ENCODE measurements at regions not wholly inside any gene's neighbourhood (a gene's known extent, or its start where the extent isn't known, plus 50 kb on each side); places are given as distances from the start of the nearest gene placed in this dataset.
"Not testable (repeated sequence)": the region's sequence is repeated elsewhere in the genome, so short reads cannot be mapped to it uniquely, and the experiment has no call there.

- Histone ChIP-seq H3K4me3 (no peak overlapping the region), H3K36me3 (no peaks in the 10 kb centered on the region), H3K27me3 (no peaks in the 10 kb centered on the region), H3K4me1 (no peaks in the 10 kb centered on the region), H3K9me3 (no peaks in the 10 kb centered on the region), H3K27ac (no peak overlapping the region)
- 88 to 91% methylated on average over 3 of the region's 3 CpGs for WGBS, 2 donors
- no peak for DNase-seq
- TF ChIP-seq EP300 (IDR thresholded peaks at IDR 0.05) (no peak), POLR2AphosphoS5 (IDR thresholded peaks at IDR 0.05) (no peak), POLR2A (IDR thresholded peaks at IDR 0.05) (no peak), CTCF (IDR thresholded peaks at IDR 0.05) (no peak)
- no peak for ATAC-seq (ENCODE audit: low FRiP score in 2 of 2)
Measured at GRCh38 chr11:116328851-116329250, 443.9 kb downstream of the BUD13 start.

DNA sequence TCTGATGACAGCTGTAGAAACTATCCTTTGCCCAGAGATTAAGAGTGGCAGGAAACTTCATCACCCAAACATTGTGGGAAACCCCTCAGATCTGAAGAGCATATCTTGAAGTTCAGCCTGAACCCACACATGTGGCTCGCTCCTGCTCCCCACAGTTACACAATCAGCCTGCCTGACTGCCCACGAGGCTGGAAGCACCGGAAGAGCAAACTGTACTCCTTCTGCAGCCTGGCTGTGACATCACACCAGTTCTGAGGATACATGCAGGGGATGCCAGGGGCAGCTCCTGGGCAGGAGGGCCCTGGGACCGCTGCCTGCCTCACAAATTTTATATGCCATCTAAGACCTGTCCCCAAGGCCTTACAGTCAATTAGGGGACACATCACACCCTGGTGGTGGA lies 444.4 kb downstream of the BUD13 start:
- ATAC-seq (ENCODE audit: low FRiP score in 2 of 2) (no peak), DNase-seq (no peak)
- Histone ChIP-seq H3K27me3 (no peaks in the 10 kb centered on the region), H3K4me1 (no peaks in the 10 kb centered on the region), H3K36me3 (no peaks in the 10 kb centered on the region), H3K27ac (no peak overlapping the region), H3K4me3 (no peak overlapping the region), H3K9me3 (no peaks in the 10 kb centered on the region)
- no peak for TF ChIP-seq POLR2A (IDR thresholded peaks at IDR 0.05)
- no peak for TF ChIP-seq POLR2AphosphoS5 (IDR thresholded peaks at IDR 0.05)
- no peak for TF ChIP-seq EP300 (IDR thresholded peaks at IDR 0.05)
- TF ChIP-seq CTCF (IDR thresholded peaks at IDR 0.05): no peak
- 71 to 79% methylated on average over 4 of the region's 4 CpGs for WGBS, 2 donors

DNA sequence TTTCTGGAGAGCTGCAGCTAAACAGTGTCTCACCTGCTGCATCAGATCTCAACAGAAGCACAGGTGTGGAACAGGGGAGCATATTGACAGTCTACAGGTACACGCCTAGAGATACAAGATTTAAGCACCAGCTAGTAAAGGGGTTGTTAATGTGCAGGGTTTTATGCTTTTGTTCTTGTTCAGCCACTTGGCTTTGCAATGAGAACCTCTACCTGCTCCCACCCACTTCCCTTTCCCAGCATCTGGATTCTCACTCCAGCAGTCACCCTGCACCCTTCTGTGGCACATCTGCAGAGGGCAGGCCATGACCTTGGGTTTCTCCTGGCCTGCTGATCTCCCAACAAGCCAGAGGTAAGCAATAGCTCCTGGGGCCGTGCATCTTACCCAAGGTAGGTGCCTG lies 446.6 kb downstream of the BUD13 start:
- no peak for TF ChIP-seq POLR2A (IDR thresholded peaks at IDR 0.05)
- no peak for TF ChIP-seq POLR2AphosphoS5 (IDR thresholded peaks at IDR 0.05)
- no peak for TF ChIP-seq EP300 (IDR thresholded peaks at IDR 0.05)
- TF ChIP-seq CTCF (IDR thresholded peaks at IDR 0.05): no peak
- no peaks in the 10 kb centered on the region for H3K27me3 ChIP-seq
- no peaks in the 10 kb centered on the region for H3K36me3 ChIP-seq
- H3K9me3 ChIP-seq: no peaks in the 10 kb centered on the region
- DNase-seq (no peak), ATAC-seq (ENCODE audit: low FRiP score in 2 of 2) (no peak)
- no peak overlapping the region for H3K4me3 ChIP-seq
- WGBS, 2 donors: 70 to 79% methylated on average over 2 of the region's 2 CpGs
- H3K4me1 ChIP-seq: no peaks in the 10 kb centered on the region
- no peak overlapping the region for H3K27ac ChIP-seq

DNA sequence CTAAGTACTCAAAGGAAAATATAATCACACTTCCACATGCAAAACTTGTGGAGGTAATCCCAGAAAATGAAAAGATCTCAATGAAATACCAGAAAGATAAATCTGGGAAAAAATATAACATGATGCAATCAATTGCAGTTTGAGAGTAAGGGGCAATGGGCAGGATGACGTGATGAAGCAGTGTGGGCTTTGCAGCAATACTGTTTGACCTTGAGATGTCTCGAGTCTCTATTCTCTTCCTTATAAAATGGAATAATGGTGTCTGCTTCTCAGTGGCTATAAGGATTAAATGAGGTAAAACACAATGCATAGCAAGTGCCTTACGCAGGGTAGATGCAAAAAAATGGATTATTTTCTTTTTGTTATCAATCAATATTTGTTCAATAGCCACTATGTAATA lies 447.5 kb downstream of the BUD13 start:
- Histone ChIP-seq H3K27ac (no peak overlapping the region), H3K4me1 (no peaks in the 10 kb centered on the region), H3K4me3 (no peak overlapping the region), H3K9me3 (no peaks in the 10 kb centered on the region), H3K27me3 (no peaks in the 10 kb centered on the region), H3K36me3 (no peaks in the 10 kb centered on the region)
- 87 to 90% methylated on average over 3 of the region's 3 CpGs for WGBS, 2 donors
- no peak for DNase-seq
- TF ChIP-seq POLR2AphosphoS5 (IDR thresholded peaks at IDR 0.05) (no peak), EP300 (IDR thresholded peaks at IDR 0.05) (no peak), CTCF (IDR thresholded peaks at IDR 0.05) (no peak), POLR2A (IDR thresholded peaks at IDR 0.05) (no peak)
- no peak for ATAC-seq (ENCODE audit: low FRiP score in 2 of 2)

GRCh38 chr11:116324077-116324476 lies 448.7 kb downstream of the BUD13 start:
- not testable (repeated sequence) for ATAC-seq (ENCODE audit: low FRiP score in 2 of 2)
- WGBS, 2 donors: 96 to 98% methylated on average over 6 of the region's 6 CpGs

More at GRCh38 chr11:116324077-116324476, 448.7 kb downstream of the BUD13 start:
- H3K4me1 ChIP-seq, DNase-seq, H3K27me3 ChIP-seq, H3K4me3 ChIP-seq, H3K9me3 ChIP-seq, H3K36me3 ChIP-seq, H3K27ac ChIP-seq: not testable (repeated sequence)
